GM12801 (cell line): ENCODE measurements at regions not wholly inside any gene's neighbourhood (a gene's known extent, or its start where the extent isn't known, plus 50 kb on each side); places are given as distances from the start of the nearest gene placed in this dataset.

Experiments
- TF ChIP-seq, protein P1 (sequence below): IDR thresholded peaks from one replicate; pipeline ENCODE4 v1.5.1; 2011; ENCODE audit warnings: control low read depth; ENCODE audit not compliant: insufficient read length; ENCODE audit errors: extremely low read depth

- TF ChIP-seq, protein P1, sequence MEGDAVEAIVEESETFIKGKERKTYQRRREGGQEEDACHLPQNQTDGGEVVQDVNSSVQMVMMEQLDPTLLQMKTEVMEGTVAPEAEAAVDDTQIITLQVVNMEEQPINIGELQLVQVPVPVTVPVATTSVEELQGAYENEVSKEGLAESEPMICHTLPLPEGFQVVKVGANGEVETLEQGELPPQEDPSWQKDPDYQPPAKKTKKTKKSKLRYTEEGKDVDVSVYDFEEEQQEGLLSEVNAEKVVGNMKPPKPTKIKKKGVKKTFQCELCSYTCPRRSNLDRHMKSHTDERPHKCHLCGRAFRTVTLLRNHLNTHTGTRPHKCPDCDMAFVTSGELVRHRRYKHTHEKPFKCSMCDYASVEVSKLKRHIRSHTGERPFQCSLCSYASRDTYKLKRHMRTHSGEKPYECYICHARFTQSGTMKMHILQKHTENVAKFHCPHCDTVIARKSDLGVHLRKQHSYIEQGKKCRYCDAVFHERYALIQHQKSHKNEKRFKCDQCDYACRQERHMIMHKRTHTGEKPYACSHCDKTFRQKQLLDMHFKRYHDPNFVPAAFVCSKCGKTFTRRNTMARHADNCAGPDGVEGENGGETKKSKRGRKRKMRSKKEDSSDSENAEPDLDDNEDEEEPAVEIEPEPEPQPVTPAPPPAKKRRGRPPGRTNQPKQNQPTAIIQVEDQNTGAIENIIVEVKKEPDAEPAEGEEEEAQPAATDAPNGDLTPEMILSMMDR, result no peak
Measured at GRCh38 chr19:30856376-30856775, 484.2 kb downstream of the ZNF536 start.

DNA sequence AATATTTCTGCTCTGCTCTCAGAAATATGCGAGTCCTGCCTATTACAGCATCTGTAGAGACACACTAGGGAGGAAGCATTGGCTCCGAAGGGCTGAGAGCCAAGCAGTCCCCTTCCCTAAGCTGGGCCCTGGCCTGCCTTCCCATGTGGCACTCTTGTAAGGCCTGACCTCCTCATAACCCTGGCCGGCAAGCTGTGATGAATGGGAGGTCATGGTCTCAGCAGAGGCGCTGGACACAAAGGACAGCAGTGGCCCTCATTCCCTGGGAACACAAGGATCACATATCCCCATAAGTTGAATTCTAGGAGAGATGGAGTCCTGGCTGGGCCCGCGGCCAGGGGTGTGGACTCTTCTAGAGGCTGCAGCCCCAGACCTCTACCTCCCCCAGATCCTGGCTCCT, 483.3 kb downstream of the ZNF536 start:
- TF ChIP-seq, protein P1, result no peak

DNA sequence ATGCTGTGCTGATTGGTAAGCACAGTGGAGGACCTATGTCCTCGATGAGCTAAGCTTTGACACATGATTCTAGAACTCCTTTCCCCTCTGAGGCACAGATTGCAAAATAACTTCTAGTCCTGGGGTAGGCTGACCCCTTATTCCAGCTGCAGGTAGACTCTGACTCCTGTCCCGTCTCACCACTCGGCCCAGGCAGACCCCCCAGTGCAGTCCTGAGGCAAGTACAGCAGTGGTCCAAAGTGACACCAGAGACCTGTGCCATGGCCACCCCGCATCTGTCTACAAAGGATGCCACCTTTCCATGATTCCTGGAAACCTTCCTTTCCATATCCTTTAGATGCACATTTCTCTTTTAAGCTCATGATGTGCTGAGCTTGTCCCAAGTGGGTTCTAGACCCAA, 482.5 kb downstream of the ZNF536 start:
- TF ChIP-seq, protein P1, result no peak

GRCh38 chr19:30854207-30854606, 482.0 kb downstream of the ZNF536 start:
- TF ChIP-seq, protein P1, result no peak

DNA sequence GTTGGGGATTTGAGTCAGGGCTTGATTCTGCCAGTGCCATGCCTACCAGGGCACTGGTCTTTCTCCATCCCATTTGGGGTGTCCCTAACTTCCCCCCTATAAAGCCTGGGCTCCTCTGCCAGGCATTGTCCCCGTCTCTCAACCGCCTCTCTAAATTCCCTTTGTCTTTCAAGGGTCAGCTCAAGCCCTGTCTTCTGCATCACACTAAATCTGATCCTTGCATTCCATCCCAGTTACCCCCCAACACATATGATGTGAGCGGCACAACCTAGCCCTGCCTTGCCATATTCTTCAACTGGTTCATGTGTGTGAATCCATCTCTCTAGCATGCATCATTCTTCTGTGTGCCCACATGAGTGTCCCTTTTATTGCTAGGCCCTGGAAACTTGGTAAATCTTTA, 480.9 kb downstream of the ZNF536 start:
- TF ChIP-seq, protein P1, result no peak

GRCh38 chr19:30852168-30852567, 480.0 kb downstream of the ZNF536 start:
- TF ChIP-seq, protein P1, result no peak

DNA sequence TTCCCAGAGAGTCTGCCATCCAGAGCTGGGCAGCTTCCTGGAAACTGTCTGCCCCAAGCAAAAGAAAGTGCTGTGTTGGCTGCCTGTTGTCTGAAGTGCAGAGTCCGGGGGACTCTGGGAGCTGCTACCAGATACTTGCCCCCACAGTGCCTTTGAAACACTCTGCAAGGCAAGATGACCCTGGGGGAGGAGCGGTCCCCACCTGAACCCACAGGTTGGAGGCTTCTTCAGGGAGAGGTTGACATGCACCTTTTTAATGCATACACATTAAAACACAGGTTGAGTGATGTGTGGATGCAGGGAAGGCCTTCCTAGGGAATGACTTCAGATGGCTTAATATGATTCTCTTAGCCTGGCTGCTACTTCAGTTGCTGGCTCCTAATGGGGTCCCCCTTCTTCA, 479.5 kb downstream of the ZNF536 start:
- TF ChIP-seq, protein P1, result no peak
